ENCODE measurements at regions not wholly inside any gene's neighbourhood (a gene's known extent, or its start where the extent isn't known, plus 50 kb on each side); places are given as distances from the start of the nearest gene placed in this dataset.
"Not testable (repeated sequence)": the region's sequence is repeated elsewhere in the genome, so short reads cannot be mapped to it uniquely, and the experiment has no call there.

DNA sequence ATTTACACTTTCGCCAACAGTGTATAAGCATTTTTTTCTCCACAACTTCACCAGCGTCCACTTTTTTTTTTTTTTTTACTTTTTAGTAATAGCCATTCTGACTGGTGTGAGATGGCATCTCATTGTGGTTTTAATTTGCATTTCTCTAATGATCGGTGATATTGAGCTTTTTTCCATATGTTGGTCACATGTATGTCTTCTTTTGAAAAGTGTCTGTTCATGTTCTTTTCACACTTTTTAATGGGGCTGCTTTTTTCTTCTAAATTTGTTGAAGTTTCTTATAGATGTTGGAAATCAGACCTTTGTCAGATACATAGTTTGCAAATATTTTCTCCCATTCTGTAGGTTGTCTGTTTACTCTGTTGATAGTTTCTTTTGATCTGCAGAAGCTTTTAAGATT is 177.2 kb downstream of the SOD2 start:
- TF ChIP-seq POLR2A (IDR thresholded peaks at IDR 0.05; ENCODE audit: low read length); GATA1 (IDR thresholded peaks at IDR 0.05; ENCODE audit: low read depth, low read length): not testable (repeated sequence)
